ENCODE measurements at regions not wholly inside any gene's neighbourhood (a gene's known extent, or its start where the extent isn't known, plus 50 kb on each side); places are given as distances from the start of the nearest gene placed in this dataset.

DNA sequence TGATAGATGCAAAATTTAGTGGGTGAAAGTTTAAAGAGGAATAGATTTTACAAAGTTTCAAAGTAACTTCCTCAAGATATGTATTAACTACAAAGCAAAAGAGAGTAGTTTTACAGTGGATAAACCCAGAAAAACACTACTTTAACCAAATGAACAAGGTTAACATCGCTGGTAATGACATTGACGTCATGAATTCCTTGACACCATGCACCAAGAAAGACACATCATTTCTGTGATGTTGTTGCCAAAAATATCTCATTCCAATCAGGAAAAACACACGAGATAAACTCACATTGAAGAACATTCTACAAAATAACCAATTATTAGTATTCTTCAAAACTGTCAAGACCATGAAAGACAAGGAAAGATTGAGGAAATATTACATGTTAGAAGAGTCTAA is 605.6 kb upstream of the SETBP1 start:
- no peak overlapping the region for H3K27ac Mint-ChIP-seq
- intact Hi-C loops (cut with micrococcal nuclease) = no loop called here
- no peak overlapping the region for H3K4me3 Mint-ChIP-seq (ENCODE audit: low read depth)
- H3K27me3 Mint-ChIP-seq (ENCODE audit: low read depth) = no peaks in the 10 kb centered on the region
- no peaks in the 10 kb centered on the region for H3K4me1 Mint-ChIP-seq (ENCODE audit: low read depth)
- no peaks in the 10 kb centered on the region for H3K36me3 Mint-ChIP-seq (ENCODE audit: low read depth)
- DNase-seq (ENCODE audit: low spot score) = no peak
- H3K9me3 Mint-ChIP-seq = no peaks in the 10 kb centered on the region

DNA sequence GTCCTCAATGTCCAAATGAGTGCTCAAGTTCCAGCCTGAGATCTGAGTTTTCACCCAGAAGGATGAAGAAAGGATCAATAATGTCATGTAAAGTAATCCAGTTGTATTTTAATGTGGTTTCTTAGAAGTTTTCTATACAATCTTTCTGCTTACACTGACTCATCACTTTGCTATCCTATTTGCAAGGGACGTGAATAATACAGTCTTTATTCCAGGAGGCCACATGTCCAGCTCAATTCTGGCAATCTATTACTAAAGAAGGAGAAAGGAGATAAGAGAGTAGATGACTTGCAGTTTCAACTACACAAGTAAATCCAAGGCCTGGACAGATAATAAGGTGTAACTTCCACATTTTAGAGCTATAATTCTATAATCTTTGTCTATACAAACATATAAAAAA is 601.1 kb upstream of the SETBP1 start:
- Mint-ChIP-seq H3K36me3 (ENCODE audit: low read depth) (no peaks in the 10 kb centered on the region), H3K9me3 (no peaks in the 10 kb centered on the region), H3K4me3 (ENCODE audit: low read depth) (no peak overlapping the region), H3K27me3 (ENCODE audit: low read depth) (no peaks in the 10 kb centered on the region), H3K27ac (no peak overlapping the region), H3K4me1 (ENCODE audit: low read depth) (no peaks in the 10 kb centered on the region)
- no peak for DNase-seq (ENCODE audit: low spot score)
- intact Hi-C loops (cut with micrococcal nuclease) = no loop called here

DNA sequence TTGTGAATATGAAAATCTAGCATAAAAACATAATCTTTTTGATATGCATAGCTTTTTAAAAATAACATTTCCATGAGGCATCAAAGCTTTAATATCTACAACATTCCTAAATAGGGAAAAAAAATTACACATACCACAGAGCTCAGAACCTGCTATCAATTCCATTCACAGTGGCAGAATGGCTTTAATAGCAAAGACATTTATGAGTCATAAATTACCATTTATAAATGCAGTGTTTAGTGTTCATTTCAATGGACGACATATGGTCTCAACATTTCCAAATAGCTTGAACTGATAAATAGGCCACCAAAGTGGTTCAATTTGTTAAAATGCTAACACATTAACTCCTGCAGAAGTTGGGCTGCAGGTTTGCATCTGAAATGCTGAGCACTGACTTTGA is 600.6 kb upstream of the SETBP1 start:
- Mint-ChIP-seq H3K27ac (no peak overlapping the region), H3K4me1 (ENCODE audit: low read depth) (no peaks in the 10 kb centered on the region), H3K9me3 (no peaks in the 10 kb centered on the region), H3K4me3 (ENCODE audit: low read depth) (no peak overlapping the region), H3K36me3 (ENCODE audit: low read depth) (no peaks in the 10 kb centered on the region), H3K27me3 (ENCODE audit: low read depth) (no peaks in the 10 kb centered on the region)
- intact Hi-C loops (cut with micrococcal nuclease) = no loop called here
- DNase-seq (ENCODE audit: low spot score) = no peak

DNA sequence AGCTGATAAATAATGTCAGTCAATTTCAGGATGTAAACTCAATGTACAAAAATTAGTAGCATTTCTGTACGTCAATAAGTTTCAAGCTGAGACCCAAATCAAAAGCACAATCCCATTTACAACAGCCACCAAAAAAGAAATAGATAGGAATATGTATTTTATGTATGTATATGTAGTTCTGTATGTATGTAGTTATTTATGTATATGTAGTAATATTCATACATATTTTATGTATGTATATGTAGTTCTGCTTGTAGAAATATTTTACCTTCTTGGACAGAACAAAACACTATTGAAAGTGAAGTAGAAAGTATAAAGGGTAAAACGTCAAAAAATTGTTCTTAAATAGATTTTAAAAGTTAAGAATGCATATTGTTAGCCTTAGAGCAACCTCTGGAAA is 591.0 kb upstream of the SETBP1 start:
- DNase-seq (ENCODE audit: low spot score) = no peak

DNA sequence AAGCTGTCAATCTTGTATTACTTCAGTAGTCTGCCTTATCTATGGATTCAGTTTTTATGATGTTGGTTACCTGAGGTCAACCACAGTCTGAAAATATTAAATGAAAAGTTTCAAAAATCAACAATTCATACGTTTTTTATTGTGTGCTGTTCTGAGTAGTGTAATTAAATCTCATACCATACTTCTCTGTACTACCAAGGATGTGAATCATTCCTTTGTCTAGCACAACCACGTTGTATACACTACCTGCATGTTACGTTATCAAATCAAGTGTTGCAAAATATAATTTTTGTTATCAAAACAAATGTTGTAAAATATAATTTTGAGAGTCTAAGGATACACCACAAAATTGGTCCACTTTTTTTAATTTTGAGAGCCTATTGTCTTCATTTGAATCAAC is 590.2 kb upstream of the SETBP1 start:
- no peaks in the 10 kb centered on the region for H3K36me3 Mint-ChIP-seq (ENCODE audit: low read depth)
- no peak overlapping the region for H3K27ac Mint-ChIP-seq
- intact Hi-C loops (cut with micrococcal nuclease) = no loop called here
- H3K9me3 Mint-ChIP-seq = peaks cover 8% of the 10 kb centered on the region
- no peak overlapping the region for H3K4me3 Mint-ChIP-seq (ENCODE audit: low read depth)
- DNase-seq (ENCODE audit: low spot score) = no peak
- no peaks in the 10 kb centered on the region for H3K27me3 Mint-ChIP-seq (ENCODE audit: low read depth)
- no peaks in the 10 kb centered on the region for H3K4me1 Mint-ChIP-seq (ENCODE audit: low read depth)

More for the DNA sequence above, 591.0 kb upstream of the SETBP1 start:
- Mint-ChIP-seq H3K36me3 (ENCODE audit: low read depth) (no peaks in the 10 kb centered on the region), H3K9me3 (peaks cover under 1% of the 10 kb centered on the region), H3K27me3 (ENCODE audit: low read depth) (no peaks in the 10 kb centered on the region), H3K4me3 (ENCODE audit: low read depth) (no peak overlapping the region), H3K4me1 (ENCODE audit: low read depth) (no peaks in the 10 kb centered on the region), H3K27ac (no peak overlapping the region)
- intact Hi-C loops (cut with micrococcal nuclease) = no loop called here

DNA sequence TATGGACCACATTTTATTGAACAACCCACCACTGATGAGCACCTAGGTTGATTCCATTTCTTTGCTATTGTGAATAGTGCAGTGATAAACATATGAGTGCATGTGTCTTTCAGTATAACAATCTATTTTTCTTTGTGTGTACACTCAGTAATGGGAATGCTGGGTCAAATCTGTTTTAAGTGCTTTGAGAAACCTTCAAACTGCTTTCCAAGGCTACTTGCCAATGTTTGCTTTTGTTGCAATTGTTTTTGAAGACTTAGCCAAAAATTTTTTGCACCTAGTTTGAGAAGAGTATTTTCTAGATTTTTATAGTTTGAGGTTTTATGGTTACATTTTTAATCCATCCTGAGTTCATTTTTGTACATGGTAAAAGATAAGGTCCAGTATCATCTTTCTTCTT is 587.4 kb upstream of the SETBP1 start:
- no peak for DNase-seq (ENCODE audit: low spot score)
- Mint-ChIP-seq H3K4me3 (ENCODE audit: low read depth) (no peak overlapping the region), H3K9me3 (peaks cover 14% of the 10 kb centered on the region), H3K27ac (no peak overlapping the region), H3K36me3 (ENCODE audit: low read depth) (no peaks in the 10 kb centered on the region), H3K27me3 (ENCODE audit: low read depth) (no peaks in the 10 kb centered on the region), H3K4me1 (ENCODE audit: low read depth) (no peaks in the 10 kb centered on the region)
- intact Hi-C loops (cut with micrococcal nuclease) = no loop called here

DNA sequence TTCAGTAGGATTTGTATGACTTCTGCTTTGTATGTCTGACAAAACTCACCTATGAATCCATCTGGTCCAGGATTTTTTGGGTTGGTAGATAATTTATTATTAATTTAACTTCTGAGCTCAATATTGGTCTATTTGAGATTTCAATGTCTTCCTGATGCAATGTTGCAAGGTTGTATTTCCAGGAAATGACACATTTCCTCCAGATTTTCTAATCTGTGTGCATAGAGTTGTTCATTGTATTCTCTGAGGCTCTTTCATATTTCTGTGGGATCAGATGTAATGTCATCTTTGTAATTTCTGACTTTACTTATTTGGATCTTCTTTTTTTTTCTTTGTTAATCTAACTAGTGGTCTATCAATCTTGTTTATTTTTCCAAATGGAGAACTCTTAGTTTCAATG is 584.7 kb upstream of the SETBP1 start:
- no peaks in the 10 kb centered on the region for H3K36me3 Mint-ChIP-seq (ENCODE audit: low read depth)
- no peak overlapping the region for H3K4me3 Mint-ChIP-seq (ENCODE audit: low read depth)
- H3K4me1 Mint-ChIP-seq (ENCODE audit: low read depth) = no peaks in the 10 kb centered on the region
- intact Hi-C loops (cut with micrococcal nuclease) = no loop called here
- peaks cover 19% of the 10 kb centered on the region for H3K9me3 Mint-ChIP-seq
- no peak overlapping the region for H3K27ac Mint-ChIP-seq
- H3K27me3 Mint-ChIP-seq (ENCODE audit: low read depth) = no peaks in the 10 kb centered on the region
- DNase-seq (ENCODE audit: low spot score) = no peak

DNA sequence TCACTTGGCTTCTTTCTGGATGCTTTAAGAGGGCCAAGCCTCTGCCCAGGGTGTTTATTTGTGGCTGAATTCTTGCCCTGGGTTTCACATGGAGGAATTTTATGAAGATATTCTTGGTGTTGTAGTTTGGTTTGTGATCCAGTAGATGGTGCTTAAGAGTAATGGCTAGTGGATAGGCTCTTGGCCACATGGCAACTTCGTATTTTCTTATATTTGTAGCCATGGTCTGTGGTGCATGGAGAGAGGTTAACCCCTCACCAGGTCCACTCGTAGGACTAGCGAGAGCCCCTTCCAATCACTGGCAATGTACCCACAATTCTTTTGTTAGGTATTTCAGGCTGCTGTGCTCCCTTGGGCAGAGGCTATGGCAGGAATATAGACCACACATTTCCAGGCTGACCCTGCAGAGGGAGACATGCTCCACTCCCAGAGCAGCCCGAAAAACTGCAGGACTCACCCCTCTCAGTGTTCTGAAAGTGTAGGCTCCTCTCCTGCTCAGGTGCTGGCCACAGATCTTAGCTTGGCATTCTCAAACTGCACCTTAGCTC is 582.1 kb upstream of the SETBP1 start:
- H3K4me3 Mint-ChIP-seq (ENCODE audit: low read depth) = no peak overlapping the region
- intact Hi-C loops (cut with micrococcal nuclease) = no loop called here
- no peaks in the 10 kb centered on the region for H3K27me3 Mint-ChIP-seq (ENCODE audit: low read depth)
- DNase-seq (ENCODE audit: low spot score) = no peak
- H3K27ac Mint-ChIP-seq = no peak overlapping the region
- H3K4me1 Mint-ChIP-seq (ENCODE audit: low read depth) = no peaks in the 10 kb centered on the region
- no peaks in the 10 kb centered on the region for H3K36me3 Mint-ChIP-seq (ENCODE audit: low read depth)
- peaks cover 19% of the 10 kb centered on the region for H3K9me3 Mint-ChIP-seq

DNA sequence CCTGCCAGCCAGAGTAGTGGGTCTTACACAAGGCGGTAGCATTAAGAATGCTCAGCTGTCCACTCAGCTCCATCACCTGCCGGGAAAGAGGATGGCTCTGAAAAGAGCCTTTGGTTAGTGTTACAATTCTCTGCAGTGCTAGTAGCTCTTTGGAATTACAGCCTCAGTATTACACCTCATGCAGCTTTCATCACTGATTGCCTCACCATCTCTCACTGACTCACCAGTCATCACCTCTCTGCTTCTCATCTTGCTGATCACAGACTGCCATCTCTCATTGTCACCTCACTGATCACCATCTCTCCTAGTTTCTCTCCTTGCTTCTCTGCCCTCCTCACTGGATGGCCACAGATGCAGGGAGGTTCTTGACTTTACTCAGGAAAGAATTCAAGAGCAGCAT is 573.5 kb upstream of the SETBP1 start:
- intact Hi-C loops (cut with micrococcal nuclease) = no loop called here
- Mint-ChIP-seq H3K4me3 (ENCODE audit: low read depth) (no peak overlapping the region), H3K27ac (no peak overlapping the region), H3K4me1 (ENCODE audit: low read depth) (no peaks in the 10 kb centered on the region), H3K36me3 (ENCODE audit: low read depth) (no peaks in the 10 kb centered on the region), H3K9me3 (peaks cover 7% of the 10 kb centered on the region), H3K27me3 (ENCODE audit: low read depth) (no peaks in the 10 kb centered on the region)
- no peak for DNase-seq (ENCODE audit: low spot score)

DNA sequence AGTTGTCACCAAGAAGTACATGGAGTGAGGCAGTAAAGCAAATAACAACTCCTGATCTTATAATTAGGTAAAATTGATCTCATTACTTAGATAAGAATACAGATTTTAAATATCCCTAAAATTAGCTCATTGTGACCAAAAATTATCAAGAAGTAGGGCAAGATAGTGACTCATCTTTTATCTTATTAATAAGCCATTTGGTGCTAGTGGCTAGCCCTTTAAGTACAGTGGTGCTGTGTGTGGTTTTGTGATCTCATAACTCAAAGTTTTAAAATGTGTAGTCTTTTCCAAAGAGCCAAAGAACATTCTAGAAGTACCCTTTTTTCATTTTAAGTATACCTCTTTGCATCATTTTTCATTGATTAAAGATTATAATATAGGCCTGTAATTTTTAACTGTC is 569.4 kb upstream of the SETBP1 start:
- Mint-ChIP-seq H3K36me3 (ENCODE audit: low read depth) (no peaks in the 10 kb centered on the region), H3K27ac (no peak overlapping the region), H3K27me3 (ENCODE audit: low read depth) (no peaks in the 10 kb centered on the region), H3K4me3 (ENCODE audit: low read depth) (no peak overlapping the region), H3K4me1 (ENCODE audit: low read depth) (no peaks in the 10 kb centered on the region), H3K9me3 (peaks cover 4% of the 10 kb centered on the region)
- intact Hi-C loops (cut with micrococcal nuclease) = no loop called here
- no peak for DNase-seq (ENCODE audit: low spot score)

DNA sequence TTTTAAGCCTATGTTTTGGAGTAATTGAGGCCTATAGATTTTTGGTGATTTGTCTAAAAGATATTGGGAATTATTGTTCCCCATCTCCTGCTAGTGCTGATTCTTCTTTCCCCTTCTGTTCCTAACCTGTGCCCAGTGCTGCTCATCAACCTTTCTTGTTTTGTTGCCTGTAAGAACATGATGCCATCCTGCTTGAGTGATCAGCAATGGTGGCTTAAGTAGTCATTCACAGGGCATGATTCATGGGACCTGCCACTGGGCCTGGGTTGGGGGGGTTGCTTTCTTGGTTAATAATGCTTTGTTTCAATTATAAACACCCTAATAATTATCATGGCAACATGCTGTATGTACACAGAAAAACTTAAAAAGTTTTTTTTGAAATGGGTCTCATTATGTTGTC is 562.9 kb upstream of the SETBP1 start:
- Mint-ChIP-seq H3K36me3 (ENCODE audit: low read depth) (no peaks in the 10 kb centered on the region), H3K4me3 (ENCODE audit: low read depth) (no peak overlapping the region), H3K27ac (no peak overlapping the region), H3K9me3 (peaks cover 4% of the 10 kb centered on the region), H3K4me1 (ENCODE audit: low read depth) (no peaks in the 10 kb centered on the region), H3K27me3 (ENCODE audit: low read depth) (no peaks in the 10 kb centered on the region)
- intact Hi-C loops (cut with micrococcal nuclease) = no loop called here
- no peak for DNase-seq (ENCODE audit: low spot score)

DNA sequence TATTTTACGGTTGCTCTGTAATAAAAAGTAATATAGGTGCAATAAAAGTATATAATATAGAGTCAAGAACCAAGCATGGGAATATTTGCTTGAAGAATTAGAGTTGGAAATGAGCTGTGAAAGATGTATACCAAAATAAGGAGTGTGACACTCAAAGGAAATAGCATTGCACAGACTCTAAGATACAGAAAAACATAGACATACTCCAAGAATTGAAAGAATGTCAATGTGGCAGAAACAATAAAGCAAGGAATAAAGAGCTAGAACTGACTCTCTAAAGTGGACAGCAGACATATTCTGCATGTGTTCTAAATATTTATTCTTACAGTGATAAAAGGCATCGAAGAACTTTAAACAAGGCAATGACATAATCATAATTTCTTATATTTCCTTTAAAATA is 561.1 kb upstream of the SETBP1 start:
- intact Hi-C loops (cut with micrococcal nuclease) = no loop called here
- no peak for DNase-seq (ENCODE audit: low spot score)
- Mint-ChIP-seq H3K9me3 (peaks cover 4% of the 10 kb centered on the region), H3K36me3 (ENCODE audit: low read depth) (no peaks in the 10 kb centered on the region), H3K4me1 (ENCODE audit: low read depth) (no peaks in the 10 kb centered on the region), H3K27me3 (ENCODE audit: low read depth) (no peaks in the 10 kb centered on the region), H3K4me3 (ENCODE audit: low read depth) (no peak overlapping the region), H3K27ac (no peak overlapping the region)

DNA sequence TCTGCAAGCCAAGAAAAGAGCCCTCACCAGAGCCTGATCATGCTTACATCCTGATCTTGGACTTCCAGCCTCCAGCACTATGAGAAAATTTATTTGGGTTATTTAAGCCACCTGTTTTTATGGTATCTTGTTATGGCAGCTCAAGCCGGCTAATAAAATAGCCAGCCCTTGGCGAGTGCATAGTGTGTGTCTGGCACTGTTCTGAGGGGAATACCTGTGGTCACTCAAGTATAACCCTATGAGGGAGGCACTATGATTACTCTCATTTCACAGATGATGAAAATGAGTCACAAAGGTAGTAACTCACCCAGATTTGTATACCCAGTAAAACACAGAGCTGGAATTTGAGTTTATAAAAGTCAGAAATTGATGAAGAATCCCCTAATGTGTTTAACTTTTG is 556.9 kb upstream of the SETBP1 start:
- no peak for DNase-seq (ENCODE audit: low spot score)
- no peak overlapping the region for H3K4me3 Mint-ChIP-seq (ENCODE audit: low read depth)
- no peaks in the 10 kb centered on the region for H3K27me3 Mint-ChIP-seq (ENCODE audit: low read depth)
- H3K36me3 Mint-ChIP-seq (ENCODE audit: low read depth) = no peaks in the 10 kb centered on the region
- H3K9me3 Mint-ChIP-seq = peaks cover 4% of the 10 kb centered on the region
- intact Hi-C loops (cut with micrococcal nuclease) = no loop called here
- H3K27ac Mint-ChIP-seq = no peak overlapping the region
- H3K4me1 Mint-ChIP-seq (ENCODE audit: low read depth) = no peaks in the 10 kb centered on the region

DNA sequence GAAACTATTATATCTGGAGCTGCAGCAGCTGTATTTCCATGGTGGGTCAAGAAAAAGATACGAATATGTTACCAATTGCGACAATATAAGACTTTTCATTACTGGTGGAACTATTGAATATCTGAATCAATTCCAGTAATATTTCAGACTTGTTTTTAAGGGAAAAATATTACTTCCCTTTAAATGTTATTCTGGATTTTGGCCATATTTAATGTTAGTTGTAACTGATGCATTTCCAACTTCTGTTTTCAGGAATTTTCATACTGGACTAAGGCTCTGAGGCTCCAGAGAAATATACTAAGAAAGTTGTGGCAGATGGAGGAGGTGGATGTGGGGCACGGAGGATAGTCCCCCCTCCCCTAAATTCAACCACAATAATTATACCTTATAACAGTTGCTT is 555.2 kb upstream of the SETBP1 start:
- peaks cover 4% of the 10 kb centered on the region for H3K9me3 Mint-ChIP-seq
- intact Hi-C loops (cut with micrococcal nuclease) = loop anchor here (5.0 kb wide), 1 partner anchor 1257 kb away; no protein-coding TSS in a partner anchor
- H3K36me3 Mint-ChIP-seq (ENCODE audit: low read depth) = no peaks in the 10 kb centered on the region
- H3K27ac Mint-ChIP-seq = no peak overlapping the region
- no peak overlapping the region for H3K4me3 Mint-ChIP-seq (ENCODE audit: low read depth)
- no peak for DNase-seq (ENCODE audit: low spot score)
- H3K4me1 Mint-ChIP-seq (ENCODE audit: low read depth) = no peaks in the 10 kb centered on the region
- H3K27me3 Mint-ChIP-seq (ENCODE audit: low read depth) = no peaks in the 10 kb centered on the region
